ENCODE measurements at regions not wholly inside any gene's neighbourhood (a gene's known extent, or its start where the extent isn't known, plus 50 kb on each side); places are given as distances from the start of the nearest gene placed in this dataset.

- no peak overlapping the region for H3K27ac ChIP-seq (ENCODE audit: extremely low read depth, low read depth, low read length)
- no peaks in the 10 kb centered on the region for H3K4me1 ChIP-seq (ENCODE audit: control insufficient read depth, insufficient read depth, low read length)
- no peaks in the 10 kb centered on the region for H3K9me3 ChIP-seq (ENCODE audit: control insufficient read depth, insufficient read depth, low read depth, low read length)
- POLR2A ChIA-PET, result no interaction called here
- TF ChIP-seq ZNF548 (tag by site-specific recombination; IDR thresholded peaks at IDR 0.05) (no peak), ZNF24 (tag by site-specific recombination; IDR thresholded peaks at IDR 0.05) (no peak), PRDM1 (tag by site-specific recombination; IDR thresholded peaks at IDR 0.05) (no peak), ZBTB6 (tag by site-specific recombination; IDR thresholded peaks at IDR 0.05) (no peak)
- CTCF ChIA-PET, result no interaction called here
- no peaks in the 10 kb centered on the region for H3K36me3 ChIP-seq (ENCODE audit: control insufficient read depth in 2 of 2, insufficient read depth in 1 of 2, low read length in 2 of 2)
- H3K4me3 ChIP-seq (ENCODE audit: low read depth, low read length), result no peak overlapping the region
Observed at GRCh38 chr2:34602262-34602661, 1003.2 kb upstream of the FAM98A start.

- TF ChIP-seq ZNF426 (tag by site-specific recombination; IDR thresholded peaks at IDR 0.05) (no peak), ZNF350 (tag by site-specific recombination; IDR thresholded peaks at IDR 0.05) (no peak), ZNF302 (tag by site-specific recombination; IDR thresholded peaks at IDR 0.05; ENCODE audit: low read depth) (no peak), ZNF658 (tag by site-specific recombination; IDR thresholded peaks at IDR 0.05) (no peak), SCRT1 (tag by site-specific recombination; IDR thresholded peaks at IDR 0.05; ENCODE audit: borderline replicate concordance) (no peak)
- Histone ChIP-seq H3K36me3 (ENCODE audit: control insufficient read depth in 2 of 2, insufficient read depth in 1 of 2, low read length in 2 of 2) (no peaks in the 10 kb centered on the region), H3K4me3 (ENCODE audit: low read depth, low read length) (no peak overlapping the region), H3K4me1 (ENCODE audit: control insufficient read depth, insufficient read depth, low read length) (no peaks in the 10 kb centered on the region), H3K9me3 (ENCODE audit: control insufficient read depth, insufficient read depth, low read depth, low read length) (no peaks in the 10 kb centered on the region), H3K27ac (ENCODE audit: extremely low read depth, low read depth, low read length) (no peak overlapping the region)
- ChIA-PET POLR2A (no interaction called here), CTCF (interaction anchor here (0.6 kb wide), 1 partner anchor 298 kb away, joined by 3 read pairs; no protein-coding TSS in a partner anchor)
Observed at GRCh38 chr2:34601561-34601960, 1002.5 kb upstream of the FAM98A start.

GRCh38 chr2:34578641-34579040, 979.5 kb upstream of the FAM98A start:
- ChIA-PET POLR2A (no interaction called here), CTCF (no interaction called here)
- H3K4me1 ChIP-seq (ENCODE audit: control insufficient read depth, insufficient read depth, low read length), result no peaks in the 10 kb centered on the region
- H3K36me3 ChIP-seq (ENCODE audit: control insufficient read depth in 2 of 2, insufficient read depth in 1 of 2, low read length in 2 of 2), result no peaks in the 10 kb centered on the region
- H3K4me3 ChIP-seq (ENCODE audit: low read depth, low read length), result no peak overlapping the region
- TF ChIP-seq BCL11A (tag by site-specific recombination; IDR thresholded peaks at IDR 0.05; ENCODE audit: low read depth), result no peak
- no peak for TF ChIP-seq ZNF394 (tag by site-specific recombination; IDR thresholded peaks at IDR 0.05; ENCODE audit: borderline replicate concordance)
- no peak for TF ChIP-seq SETDB1 (IDR thresholded peaks at IDR 0.05; ENCODE audit: insufficient read length, low read length)
- no peak for TF ChIP-seq ZNF155 (tag by site-specific recombination; IDR thresholded peaks at IDR 0.05)
- no peak for TF ChIP-seq ZNF621 (tag by site-specific recombination; IDR thresholded peaks at IDR 0.05)
- TF ChIP-seq SCRT1 (tag by site-specific recombination; IDR thresholded peaks at IDR 0.05; ENCODE audit: borderline replicate concordance), result no peak
- TF ChIP-seq PBX3 (CRISPR knock-in tag; IDR thresholded peaks at IDR 0.05), result no peak
- H3K9me3 ChIP-seq (ENCODE audit: control insufficient read depth, insufficient read depth, low read depth, low read length), result no peaks in the 10 kb centered on the region
- no peak overlapping the region for H3K27ac ChIP-seq (ENCODE audit: extremely low read depth, low read depth, low read length)

GRCh38 chr2:34570266-34570872, 971.3 kb upstream of the FAM98A start:
- POLR2A ChIA-PET, result no interaction called here
- TF ChIP-seq ZNF580 (tag by site-specific recombination; IDR thresholded peaks at IDR 0.05) (no peak), CTCF (tag by site-specific recombination; IDR thresholded peaks at IDR 0.05) (peak; percentile 43; the same call in 1 of the 2 replicates)
- CTCF ChIA-PET, result interaction anchor here (0.9 to 1.4 kb wide), 3 partner anchors 55 to 840 kb away, joined by 3 to 5 read pairs (median 5); no protein-coding TSS in a partner anchor
- Histone ChIP-seq H3K9me3 (ENCODE audit: control insufficient read depth, insufficient read depth, low read depth, low read length) (no peaks in the 10 kb centered on the region), H3K27ac (ENCODE audit: extremely low read depth, low read depth, low read length) (no peak overlapping the region), H3K36me3 (ENCODE audit: control insufficient read depth in 2 of 2, insufficient read depth in 1 of 2, low read length in 2 of 2) (no peaks in the 10 kb centered on the region), H3K4me3 (ENCODE audit: low read depth, low read length) (no peak overlapping the region), H3K4me1 (ENCODE audit: control insufficient read depth, insufficient read depth, low read length) (no peaks in the 10 kb centered on the region)

All from HEK293 (cell line).